CD4-positive, alpha-beta T cell treated with Interleukin-10 for 1 hour (primary cell): ENCODE measurements at regions not wholly inside any gene's neighbourhood (a gene's known extent, or its start where the extent isn't known, plus 50 kb on each side); places are given as distances from the start of the nearest gene placed in this dataset.

Experiments used
- DNase-seq: peaks from one replicate; pipeline ENCODE4 v3.0.0-alpha.2; 2020

DNA sequence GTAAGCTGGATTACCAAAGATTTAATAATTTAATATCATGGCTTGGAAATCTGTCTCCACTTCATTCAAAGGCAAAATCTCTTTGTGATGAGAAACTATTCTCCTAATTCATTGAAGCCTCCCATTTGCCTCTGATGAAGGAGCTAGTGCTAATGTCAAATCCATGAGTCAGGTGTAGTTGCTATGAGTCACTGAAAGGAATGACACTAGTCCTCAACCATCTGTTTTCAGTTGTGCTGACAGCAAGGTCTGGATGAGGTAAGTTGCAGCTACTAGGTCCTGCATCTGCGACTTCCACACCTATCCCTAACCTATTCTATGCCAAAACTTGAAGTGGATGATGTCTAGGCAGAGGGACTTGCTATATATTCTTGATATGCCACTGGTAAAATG, 324.0 kb upstream of the UBE2E3 start:
- no peak for DNase-seq

DNA sequence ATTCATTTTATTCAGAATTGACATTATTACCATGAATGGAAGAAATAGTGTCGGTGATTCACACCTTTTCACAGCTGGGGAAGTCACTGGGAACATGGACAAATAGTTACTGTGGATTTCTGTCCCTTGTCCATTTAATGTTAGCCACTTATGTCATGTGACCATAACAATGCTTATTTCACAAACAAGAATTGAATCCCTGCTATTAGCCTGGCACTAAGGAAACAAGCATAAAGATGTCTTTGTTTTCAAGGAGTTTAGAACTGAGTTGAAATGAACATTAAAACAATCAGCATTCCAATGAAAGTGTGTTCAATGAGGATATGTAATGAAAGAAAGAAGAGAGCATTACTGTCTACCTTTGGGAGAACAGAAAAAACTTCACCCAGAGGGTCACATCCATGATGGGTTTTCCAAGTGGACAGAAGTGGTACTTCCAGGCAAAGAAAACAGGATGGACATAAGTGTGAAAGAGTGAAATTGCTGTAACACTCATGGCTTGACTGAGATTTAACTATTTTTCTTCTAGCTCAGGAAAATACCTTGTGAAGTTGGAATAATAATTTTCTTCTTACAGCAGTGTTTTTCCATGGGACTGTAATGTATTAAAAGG, 324.5 kb upstream of the UBE2E3 start:
- no peak for DNase-seq

DNA sequence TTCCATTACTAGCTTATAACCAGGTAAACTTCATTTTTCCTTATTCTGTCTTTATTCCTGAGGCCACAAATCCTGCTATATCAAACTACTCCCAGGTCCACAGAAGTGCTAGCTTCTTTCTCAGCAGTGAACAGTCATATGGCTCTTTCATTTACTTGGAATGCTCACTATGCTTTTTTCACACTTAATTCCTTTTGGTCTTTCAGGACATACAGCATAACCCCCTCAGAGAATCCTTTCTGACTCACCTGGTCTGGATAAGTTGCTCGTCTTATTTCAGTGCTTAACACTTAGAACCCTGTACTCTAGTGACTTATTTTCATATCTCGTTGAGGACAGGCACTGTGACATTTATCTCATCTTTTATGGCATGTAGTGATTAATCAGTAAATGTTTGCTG, 325.0 kb upstream of the UBE2E3 start:
- DNase-seq: no peak

DNA sequence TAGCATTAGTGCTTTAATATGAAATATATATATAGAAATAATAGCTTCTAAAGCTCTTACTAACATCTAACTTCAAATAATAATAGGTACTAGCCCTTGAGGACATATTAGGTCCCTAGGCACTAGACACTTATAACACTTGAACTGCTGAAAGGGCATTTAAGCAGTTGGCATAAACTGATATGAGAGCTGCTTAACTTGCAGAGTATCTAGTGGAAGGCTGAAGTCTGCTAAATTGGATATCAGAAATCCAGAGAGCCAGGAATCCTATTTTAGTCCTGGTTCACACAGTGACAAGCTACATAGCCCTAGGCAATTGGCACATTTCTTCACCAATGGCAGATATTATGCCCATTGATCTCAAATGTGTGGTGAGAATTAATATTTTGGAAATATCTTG, 326.9 kb upstream of the UBE2E3 start:
- DNase-seq: no peak

DNA sequence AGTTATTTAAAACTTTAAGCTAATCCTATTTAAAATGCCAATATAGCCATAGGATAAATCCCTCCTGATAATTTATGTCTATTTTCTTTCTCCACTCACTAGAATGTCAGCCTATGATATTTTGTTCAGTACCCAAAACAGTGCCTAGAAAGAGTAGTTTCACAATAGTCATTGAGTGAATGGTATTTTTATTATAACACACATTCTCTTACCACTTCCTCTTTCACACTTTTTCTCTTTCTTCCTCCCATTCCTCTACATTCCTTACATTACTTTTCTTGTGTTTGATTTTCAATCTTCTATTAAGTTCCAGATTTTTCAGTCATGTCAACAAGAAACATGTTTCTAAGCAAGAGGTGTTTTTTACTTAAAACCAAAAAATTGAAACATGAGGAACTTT, 327.6 kb upstream of the UBE2E3 start:
- no peak for DNase-seq

DNA sequence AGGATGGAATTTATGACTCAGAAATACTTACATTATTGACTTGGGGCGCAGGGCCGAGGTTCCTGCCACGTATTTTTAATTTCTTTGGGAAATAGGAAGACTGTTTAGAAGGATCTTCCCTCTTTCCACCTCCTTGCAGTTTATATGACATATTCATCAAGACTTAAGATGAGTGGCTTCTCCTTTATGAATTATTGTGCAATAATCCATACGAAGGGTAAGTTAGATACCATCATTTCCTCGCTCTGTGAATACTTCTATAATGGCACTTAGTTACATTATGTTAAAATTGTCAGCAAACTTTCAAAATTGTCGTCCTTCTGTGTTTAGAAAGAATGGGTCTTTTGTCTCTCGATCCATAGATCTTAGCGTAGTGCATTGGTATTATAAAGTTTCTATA, 328.8 kb upstream of the UBE2E3 start:
- DNase-seq: no peak

DNA sequence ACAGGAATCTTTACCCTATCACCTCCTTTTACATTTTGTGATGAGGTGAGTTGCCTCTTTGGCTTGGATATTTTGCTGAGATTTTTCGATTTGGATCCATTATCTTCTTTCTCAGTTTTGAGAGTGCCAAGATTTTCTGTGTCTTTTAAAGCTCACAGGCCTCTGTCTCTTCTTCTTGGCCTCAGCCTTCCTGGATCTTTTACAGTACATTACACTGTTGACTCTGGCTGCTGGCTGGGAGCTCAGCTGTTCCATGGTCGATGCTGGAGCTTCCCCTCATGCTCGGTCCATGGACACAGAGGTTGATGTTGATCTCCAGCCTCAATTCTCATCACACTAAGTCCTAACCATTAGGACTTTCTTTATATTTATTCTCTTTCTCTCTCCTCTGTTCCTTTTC, 332.8 kb upstream of the UBE2E3 start:
- no peak for DNase-seq

DNA sequence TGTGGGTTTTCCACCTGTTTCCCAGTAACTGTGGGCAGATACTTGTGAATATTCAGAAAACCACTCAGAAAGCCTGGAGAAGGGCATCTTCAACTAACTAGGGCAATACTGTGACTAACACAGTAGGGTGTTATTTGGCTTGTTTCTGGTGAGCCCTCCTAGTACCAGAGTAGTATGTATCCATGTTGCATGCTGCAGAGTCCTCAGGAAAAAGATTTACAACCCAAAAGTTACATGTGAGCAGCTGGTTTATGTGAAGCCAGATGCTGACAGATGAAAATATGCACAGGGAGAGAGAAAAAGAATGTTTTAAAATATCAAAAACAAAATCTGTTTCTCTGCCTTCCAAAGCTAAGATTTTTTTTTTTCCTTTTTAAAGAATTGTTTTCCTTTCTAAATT, 333.2 kb upstream of the UBE2E3 start:
- no peak for DNase-seq

DNA sequence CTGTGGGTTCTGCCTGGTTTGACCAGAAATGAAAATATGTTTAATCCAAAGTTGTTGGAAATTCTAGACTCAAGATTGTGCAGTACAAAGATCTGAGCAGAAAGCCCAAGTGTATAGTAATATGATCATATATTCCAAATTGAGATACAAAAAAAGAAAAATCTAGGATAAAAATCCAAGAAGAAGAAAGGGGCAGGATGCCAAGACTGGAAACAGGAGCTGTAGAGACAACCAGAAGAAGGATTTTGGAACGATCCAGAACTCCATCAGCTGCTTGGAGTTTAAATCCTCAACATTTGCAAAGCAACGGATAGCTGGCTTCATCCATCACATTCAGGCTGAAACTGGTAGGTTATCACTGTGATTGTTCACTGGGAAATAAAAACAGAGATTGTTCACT, 333.6 kb upstream of the UBE2E3 start:
- no peak for DNase-seq

DNA sequence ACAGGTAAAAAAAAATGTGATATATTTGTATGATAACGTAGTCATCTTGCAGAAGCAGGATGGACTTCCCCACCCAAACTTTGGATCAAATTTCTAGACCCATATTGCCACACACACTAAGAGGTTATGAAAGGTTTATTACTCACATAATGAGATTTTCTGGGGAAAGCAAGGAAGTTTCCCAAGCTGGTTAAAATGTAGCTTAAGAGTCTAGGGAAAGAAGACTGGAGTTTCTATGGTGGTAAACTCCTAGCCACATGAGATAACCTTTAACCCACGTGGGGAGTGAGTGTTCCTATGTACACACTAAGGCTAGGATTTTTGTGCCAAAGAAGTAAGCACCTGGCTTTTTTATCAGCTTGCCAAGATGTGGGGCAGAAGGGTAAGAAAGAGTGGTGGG, 335.7 kb upstream of the UBE2E3 start:
- no peak for DNase-seq

DNA sequence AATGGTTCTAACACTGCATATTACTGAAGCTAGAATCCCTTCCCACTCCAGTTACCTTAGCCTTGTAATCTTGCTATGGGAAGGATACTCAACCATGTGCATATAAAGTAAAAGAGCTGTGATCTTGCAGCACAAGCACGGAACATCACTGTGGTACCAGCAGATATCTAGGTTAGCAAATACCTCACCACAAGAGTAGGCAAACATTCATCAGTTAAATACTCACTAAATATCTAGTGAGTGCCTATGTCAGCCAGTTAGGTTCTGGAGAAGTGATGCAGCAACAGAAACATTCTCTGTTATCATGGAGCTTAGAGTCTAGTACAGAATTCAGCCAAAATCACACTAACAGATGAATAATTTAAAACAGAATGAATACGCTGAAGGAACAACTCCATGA, 349.6 kb upstream of the UBE2E3 start:
- DNase-seq: no peak

DNA sequence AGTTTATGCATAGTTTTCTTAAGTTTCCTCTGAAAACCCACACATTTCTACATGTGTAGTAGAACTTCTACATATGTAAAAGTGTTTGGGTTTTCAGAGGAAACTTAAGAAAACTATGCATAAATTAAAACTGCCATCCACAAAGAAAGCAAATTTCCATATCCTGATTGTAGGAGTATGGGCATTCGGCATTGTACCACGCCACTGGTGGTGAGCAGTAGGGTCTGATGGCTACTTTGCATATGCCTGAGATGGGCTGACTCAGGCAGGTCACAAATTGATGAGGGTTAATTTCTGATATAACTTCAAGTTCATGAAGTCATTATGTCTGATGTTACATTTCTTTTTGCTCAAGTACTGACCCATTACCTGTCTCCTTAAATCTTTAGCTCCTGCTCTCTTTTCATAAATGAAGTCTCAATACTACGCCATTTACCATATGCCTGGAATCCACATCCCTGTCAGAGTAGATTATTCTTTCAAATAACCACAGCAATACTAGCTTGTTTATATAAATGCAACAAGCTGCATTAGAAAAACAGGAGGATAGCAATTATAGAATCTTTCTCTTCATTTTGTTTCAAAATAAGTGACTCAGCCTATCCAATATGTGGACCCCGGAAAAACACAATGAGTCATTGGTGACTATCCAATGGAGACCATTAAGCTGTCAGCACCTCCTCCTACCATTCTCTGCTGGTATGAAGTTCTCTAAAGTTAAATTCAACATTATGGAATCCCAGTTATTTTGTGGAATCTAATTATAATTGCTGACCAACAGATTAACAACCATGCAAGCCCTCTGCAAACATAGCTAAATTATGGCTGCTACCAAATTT, 355.2 kb upstream of the UBE2E3 start:
- no peak for DNase-seq

DNA sequence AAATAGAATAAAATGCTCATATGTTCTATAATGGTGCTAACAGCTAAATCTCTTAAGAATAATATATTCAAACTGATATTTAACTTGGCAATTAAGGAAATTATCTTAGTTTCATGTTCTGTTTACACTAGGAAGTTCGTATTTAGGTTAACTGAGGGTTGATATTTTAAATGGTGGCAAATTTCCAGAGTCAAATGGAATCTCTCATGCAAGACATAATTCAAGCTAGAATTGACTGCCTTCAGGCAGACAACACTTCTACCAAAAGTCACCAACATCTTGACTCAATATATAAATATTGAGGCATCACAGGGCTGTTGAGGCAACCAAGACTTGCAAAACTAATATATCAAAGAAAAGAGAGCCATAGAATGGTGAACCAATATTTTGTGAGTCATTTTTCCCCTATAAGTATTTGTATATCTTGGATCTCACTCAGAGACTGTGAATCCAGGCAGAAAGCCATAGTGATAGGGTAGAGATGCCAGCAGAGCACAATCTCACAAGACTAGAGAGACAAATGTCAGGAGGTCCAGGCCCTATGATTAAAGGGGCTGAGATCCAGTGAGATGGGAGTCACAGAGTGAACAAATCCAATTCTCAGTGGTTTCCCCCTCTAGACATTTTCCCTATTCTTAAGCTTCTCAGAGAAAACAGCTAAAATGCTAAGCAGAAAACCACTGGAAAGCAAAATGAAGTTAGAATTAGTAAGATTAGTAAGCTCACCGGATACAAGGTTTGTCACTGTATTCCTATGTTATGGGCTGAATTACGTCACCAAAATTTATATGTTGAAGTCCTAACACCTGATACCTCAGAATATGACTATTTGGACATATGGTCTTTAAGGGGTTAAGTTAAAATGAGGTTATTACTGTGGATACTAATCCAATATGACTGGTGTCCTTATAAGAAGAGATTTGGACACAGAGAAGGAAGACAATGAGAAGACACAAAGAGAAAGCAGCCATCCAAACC, 358.2 kb upstream of the UBE2E3 start:
- no peak for DNase-seq

DNA sequence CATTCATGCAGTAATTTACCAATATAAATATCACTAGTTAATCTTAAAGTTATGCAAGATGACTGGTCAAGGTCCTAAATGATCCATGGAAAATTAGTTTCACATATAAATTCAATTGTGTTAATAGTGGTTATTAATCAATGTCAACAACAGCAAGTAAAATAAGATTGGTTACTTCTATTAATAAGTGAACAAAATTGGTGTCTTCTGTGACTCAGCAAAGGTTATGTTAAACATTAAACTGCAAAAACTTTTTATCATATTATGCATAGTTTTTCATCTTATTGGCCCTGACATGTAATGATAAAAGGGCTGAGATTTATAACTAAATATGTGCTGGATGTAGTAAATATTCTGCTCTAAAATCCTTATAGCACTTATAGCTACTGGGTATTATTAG, 359.0 kb upstream of the UBE2E3 start:
- DNase-seq: no peak

DNA sequence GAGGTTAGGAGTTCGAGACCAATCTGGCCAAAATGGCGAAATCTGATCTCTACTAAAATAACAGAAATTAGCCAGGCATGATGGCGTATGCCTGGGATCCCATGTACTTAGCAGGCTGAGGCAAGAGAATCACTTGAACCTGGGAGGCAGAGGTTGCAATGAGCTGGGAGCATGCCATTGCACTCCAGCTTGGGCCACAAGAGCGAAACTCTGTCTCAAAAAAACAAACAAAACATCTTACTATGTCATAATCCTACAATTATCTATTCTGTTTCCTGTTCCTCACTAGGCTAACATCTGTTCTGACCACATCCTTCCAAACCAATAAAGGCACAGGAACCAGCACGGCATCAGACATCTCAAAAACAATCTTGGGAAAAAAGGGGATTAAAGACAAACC, 361.8 kb upstream of the UBE2E3 start:
- DNase-seq: no peak

DNA sequence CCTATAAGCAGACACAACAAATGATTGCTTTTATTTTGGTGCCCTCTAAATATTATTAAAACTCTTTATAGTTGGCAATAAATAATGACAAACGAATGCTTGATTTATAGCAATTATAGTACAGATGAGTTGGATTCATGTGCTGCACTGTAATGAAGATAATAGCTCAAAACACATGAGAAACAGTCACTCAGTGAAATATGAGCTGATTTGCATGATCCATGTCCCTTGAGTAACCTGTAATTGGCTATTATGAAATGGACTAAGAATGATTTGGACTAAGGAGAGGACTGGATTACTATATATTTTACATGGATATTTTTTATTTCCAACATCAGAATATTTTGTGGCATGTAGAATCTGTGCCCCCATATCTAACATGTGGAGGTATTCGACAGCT, 365.6 kb upstream of the UBE2E3 start:
- no peak for DNase-seq

DNA sequence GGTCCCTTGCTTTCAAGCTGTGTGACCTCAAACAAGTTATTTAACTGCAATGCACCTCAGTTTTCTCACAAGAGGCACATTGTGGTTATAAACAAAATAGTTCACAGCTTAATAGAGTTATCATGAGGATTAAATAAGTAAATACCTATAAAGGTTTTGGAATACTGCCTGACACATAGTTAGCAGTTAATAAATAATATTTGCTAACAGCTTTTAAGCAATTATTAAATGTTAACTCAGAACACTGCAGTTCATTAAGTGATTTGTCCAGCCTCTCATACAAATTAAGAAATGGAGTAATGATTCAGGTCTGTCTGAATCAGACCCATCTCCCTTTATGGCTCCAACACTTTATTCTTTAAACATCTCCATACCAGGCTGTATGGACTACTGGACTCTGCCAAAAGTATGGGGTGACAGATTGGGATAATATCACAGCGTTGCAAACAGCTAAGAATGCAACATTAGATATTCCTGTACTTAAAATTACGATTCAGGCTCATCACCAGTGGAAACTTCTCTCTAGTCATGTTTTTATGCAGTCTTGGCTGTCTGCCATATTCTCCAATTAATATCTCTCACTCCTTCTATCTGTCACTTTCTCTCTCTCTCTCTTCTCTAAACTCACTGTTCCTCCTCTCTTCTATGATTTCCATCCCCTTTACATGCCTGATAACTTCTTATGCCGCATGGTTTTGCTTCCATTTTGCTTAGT, 370.6 kb upstream of the UBE2E3 start:
- DNase-seq: no peak

DNA sequence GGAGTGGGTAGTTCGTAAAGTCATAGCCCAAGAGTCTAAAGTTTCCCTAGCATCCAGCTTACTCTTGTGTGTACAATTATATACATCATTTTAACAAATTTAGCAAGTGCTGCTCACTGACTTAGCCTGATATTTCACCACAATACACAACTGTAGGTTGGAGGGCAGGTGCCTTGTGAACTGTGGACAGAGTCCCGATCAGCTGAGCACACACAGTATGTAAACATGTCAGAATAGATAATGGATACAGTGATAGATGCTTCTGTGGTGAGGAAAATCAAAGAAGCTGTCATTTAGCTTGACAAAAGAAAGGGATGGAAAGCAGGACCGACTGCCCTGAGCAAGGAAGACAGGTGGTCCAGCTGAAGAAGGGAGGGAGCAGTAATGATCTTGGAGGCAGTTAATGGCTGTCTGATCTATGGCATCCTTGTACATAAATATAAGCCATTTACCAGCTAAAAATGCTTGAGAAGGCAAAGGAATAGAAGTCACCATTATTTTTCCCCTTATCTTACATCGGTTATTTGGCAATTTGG, 372.8 kb upstream of the UBE2E3 start:
- no peak for DNase-seq

DNA sequence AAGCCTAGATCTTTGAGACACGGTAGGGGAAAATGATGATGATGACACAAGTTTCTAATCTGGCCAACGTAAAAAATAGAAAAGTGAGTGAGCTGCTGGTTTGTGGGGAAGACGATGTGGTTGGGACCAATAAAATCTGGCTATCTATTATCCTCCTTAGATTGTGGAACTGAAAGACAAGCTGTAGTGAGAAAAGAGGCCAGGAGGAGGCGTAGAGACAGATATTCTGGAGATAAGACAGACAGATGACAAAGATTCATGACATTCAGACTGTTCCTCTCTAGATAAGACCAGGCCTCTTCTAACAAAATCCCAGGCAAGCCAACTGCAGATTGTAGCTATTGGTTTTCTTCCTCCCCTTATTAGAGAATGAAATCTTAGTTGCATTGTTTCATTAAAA, 376.3 kb upstream of the UBE2E3 start:
- DNase-seq: peak; percentile 13

DNA sequence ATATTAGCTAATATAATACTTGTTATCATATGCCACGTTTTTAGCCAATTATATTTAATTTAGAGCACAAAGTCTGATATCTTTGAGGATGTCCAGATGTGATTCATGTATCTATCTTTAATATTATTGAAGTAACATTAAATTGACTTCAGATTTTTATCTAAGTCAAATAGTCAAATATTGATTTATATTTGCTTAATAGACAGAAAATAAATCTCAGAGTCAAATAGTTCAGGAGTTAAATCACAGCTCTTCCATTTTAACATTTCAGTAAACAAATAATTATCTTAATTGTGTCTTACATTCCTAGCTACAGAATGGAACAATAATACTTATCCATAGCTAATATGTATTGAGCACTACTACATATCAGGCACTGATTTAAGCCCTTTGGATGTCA, 379.4 kb upstream of the UBE2E3 start:
- DNase-seq: no peak

DNA sequence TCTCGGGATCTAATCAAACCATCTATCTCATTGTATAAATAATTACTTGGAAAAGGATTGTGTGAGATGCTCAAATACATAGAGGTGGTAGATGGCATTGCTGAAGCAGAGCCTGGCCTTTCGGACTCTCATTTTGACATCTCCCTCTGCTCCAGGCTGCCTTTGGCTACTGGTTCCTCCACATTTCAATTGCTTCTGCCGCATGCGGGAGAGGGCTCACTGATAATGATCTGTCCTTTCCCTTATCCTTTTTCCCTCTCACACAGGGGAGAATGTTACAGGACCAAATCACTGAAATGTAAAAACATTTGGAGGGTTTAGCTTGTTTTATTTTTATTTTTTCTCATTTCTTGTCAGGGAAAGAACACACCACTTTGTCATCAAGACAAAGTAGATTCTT, 380.6 kb upstream of the UBE2E3 start:
- DNase-seq: no peak

DNA sequence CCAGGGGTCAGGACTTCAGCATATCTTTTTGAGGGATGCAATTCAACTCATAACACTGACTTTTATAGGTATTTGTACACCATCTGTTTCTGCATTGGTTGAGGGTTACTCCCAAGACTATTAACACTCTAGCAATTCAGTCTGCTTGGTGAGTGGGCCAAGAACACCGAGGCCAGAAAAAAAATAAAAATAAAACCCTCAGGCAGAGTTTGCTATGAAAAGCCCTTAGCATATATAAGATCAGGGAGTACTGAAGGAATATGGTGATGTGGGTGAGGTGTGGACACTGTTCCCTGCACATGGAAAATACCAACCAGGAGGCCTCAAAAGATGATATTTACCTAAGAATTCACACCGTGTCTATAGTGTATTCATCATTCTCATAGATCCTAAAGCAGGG, 383.2 kb upstream of the UBE2E3 start:
- DNase-seq: no peak

DNA sequence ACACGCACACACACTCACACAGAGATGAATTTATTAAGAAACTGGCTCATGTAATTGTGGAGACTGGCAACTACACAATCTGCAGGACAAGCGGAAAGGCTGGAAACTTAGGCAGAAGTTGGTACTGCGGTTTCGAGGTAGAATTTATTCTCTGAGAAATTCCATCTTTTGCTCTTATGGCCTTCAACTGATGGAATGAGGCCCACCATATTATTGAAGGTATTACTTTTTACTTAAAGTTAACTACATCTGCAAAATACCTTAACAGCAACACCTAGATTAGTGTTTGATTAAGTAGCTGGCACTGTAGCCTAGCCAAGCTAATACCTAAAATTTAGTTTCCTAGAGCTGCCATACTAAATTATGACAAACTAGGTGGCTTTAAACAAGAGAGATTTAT, 384.0 kb upstream of the UBE2E3 start:
- DNase-seq: no peak
